ENCODE measurements at regions not wholly inside any gene's neighbourhood (a gene's known extent, or its start where the extent isn't known, plus 50 kb on each side); places are given as distances from the start of the nearest gene placed in this dataset.

GRCh38 chrX:25070038-25070437, 54.3 kb upstream of the ARX start:
- no peak for ATAC-seq
- DNase-seq: no peak
- intact Hi-C loops (cut with DNase I, micrococcal nuclease): no loop called here

GRCh38 chrX:25069209-25069608, 53.4 kb upstream of the ARX start:
- ATAC-seq (no peak), DNase-seq (no peak)
- intact Hi-C loops (cut with DNase I, micrococcal nuclease): no loop called here

GRCh38 chrX:25068340-25068739, 52.6 kb upstream of the ARX start:
- intact Hi-C loops (cut with DNase I, micrococcal nuclease): no loop called here

GRCh38 chrX:25067271-25068172, 51.8 kb upstream of the ARX start:
- DNase-seq (no peak), ATAC-seq (no peak)
- intact Hi-C loops (cut with DNase I, micrococcal nuclease): no loop called here

More at GRCh38 chrX:25068340-25068739, 52.6 kb upstream of the ARX start:
- ATAC-seq (no peak), DNase-seq (no peak)

GRCh38 chrX:25066131-25066530, 50.4 kb upstream of the ARX start:
- intact Hi-C loops (cut with DNase I, micrococcal nuclease): no loop called here
- ATAC-seq: no peak

More at GRCh38 chrX:25066131-25066530, 50.4 kb upstream of the ARX start:
- no peak for DNase-seq
